ENCODE measurements at regions not wholly inside any gene's neighbourhood (a gene's known extent, or its start where the extent isn't known, plus 50 kb on each side); places are given as distances from the start of the nearest gene placed in this dataset.

GRCh38 chr6:102298051-102298450 is 904.5 kb downstream of the GRIK2 start:
- intact Hi-C loops (cut with DNase I): no loop called here
- no peak for DNase-seq
